ENCODE measurements at regions not wholly inside any gene's neighbourhood (a gene's known extent, or its start where the extent isn't known, plus 50 kb on each side); places are given as distances from the start of the nearest gene placed in this dataset.

DNA sequence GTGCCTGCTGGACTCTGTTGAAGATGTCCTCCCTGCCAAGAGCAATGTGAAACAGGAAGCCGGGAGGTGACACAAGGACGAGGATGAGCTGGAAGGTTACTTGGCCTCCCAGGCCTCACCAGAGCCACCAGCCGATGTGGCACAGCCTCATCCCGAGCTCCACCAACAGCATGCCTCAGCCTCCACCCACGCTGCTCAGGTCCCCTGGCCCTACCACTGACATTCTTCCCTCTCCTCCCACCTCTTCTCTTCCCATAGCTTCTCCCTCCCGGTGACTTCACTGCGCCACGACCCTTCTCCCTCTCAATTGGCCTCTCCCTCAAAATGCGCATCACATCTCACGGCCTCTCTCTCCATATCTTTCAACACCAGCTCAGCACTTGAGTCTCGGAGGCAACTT lies 249.9 kb downstream of the SKAP2 start:
- no peak for DNase-seq

DNA sequence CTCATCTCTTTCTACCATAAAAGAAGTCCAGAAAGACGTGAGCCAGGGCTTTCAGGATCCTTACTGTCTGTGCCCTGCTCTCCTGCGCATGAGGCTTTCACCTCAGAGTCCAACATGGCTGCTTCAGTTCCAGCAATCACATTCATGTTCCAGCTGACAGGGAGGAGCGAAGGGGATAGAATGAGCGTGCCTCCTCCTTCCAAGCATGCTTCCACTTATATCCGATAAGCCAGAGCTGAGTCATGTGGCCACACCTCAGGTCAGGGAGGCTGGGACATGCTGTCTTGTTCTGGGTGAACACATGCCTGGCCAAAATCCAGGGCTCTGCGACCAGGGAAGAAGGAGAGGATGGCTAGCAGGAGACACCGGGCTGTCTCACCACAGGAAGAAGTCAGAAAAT lies 248.2 kb downstream of the SKAP2 start:
- no peak for DNase-seq

DNA sequence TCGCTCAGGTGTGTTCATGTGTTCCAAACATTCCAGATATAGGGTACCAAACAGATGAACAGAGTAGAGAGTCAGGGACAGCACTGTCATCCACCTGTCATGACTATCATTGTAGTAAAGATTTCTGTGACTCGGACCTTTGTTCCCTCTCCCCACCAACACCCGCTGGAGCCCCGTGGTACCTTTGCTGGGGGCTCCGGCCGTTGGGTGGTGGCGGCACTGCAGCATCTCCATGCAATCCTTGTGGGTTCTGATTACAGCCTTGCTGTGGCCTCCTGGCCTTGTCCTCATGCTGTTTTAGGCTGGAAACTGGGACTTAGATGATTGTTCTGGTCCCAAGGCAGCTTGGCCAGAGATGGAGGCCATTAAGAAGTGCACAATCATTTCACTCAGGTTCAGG lies 247.3 kb downstream of the SKAP2 start:
- no peak for DNase-seq

All from NCI-H2107 (cell line).